ENCODE measurements at regions not wholly inside any gene's neighbourhood (a gene's known extent, or its start where the extent isn't known, plus 50 kb on each side); places are given as distances from the start of the nearest gene placed in this dataset.

- intact Hi-C loops (cut with micrococcal nuclease; ENCODE audit: unreplicated experiment): no loop called here
- BruUV-seq (replicated peaks): no TSS peak
- H3K4me3 ChIP-seq (ENCODE audit: low read depth, low read length, poor library complexity, severe bottlenecking): no peak overlapping the region
- no peak overlapping the region for H3K27ac ChIP-seq (ENCODE audit: low read depth, low read length, poor library complexity, severe bottlenecking)
- CTCF ChIA-PET: no interaction called here
- TF ChIP-seq EZH2 (IDR thresholded peaks at IDR 0.05; ENCODE audit: borderline replicate concordance, low read depth, low read length, poor library complexity, severe bottlenecking) (no peak), CTCF (conservative IDR thresholded peaks at IDR 0.05; ENCODE audit: low read depth, low read length) (no peak)
- H3K4me1 ChIP-seq (ENCODE audit: insufficient read depth, low read length, poor library complexity, severe bottlenecking): peaks cover 9% of the 10 kb centered on the region
- DNase-seq (ENCODE audit: low spot score): no peak
- POLR2A ChIA-PET (ENCODE audit: low non-redundant PET): no interaction called here
- H3K36me3 ChIP-seq (ENCODE audit: insufficient read depth, low read length, poor library complexity, severe bottlenecking): no peaks in the 10 kb centered on the region
- H3K9me3 ChIP-seq (ENCODE audit: low read depth, low read length, poor library complexity, severe bottlenecking): no peaks in the 10 kb centered on the region
- H3K27me3 ChIP-seq (replicated peaks; ENCODE audit: insufficient read depth, low read depth, low read length, poor library complexity): no peaks in the 10 kb centered on the region
Measured at GRCh38 chr13:30148171-30148754, 159.1 kb downstream of the KATNAL1 start.

GRCh38 chr13:30147421-30147820, 159.9 kb downstream of the KATNAL1 start:
- POLR2A ChIA-PET (ENCODE audit: low non-redundant PET): no interaction called here
- Histone ChIP-seq H3K36me3 (ENCODE audit: insufficient read depth, low read length, poor library complexity, severe bottlenecking) (no peaks in the 10 kb centered on the region), H3K9me3 (ENCODE audit: low read depth, low read length, poor library complexity, severe bottlenecking) (no peaks in the 10 kb centered on the region), H3K4me3 (ENCODE audit: low read depth, low read length, poor library complexity, severe bottlenecking) (no peak overlapping the region), H3K27ac (ENCODE audit: low read depth, low read length, poor library complexity, severe bottlenecking) (no peak overlapping the region), H3K27me3 (replicated peaks; ENCODE audit: insufficient read depth, low read depth, low read length, poor library complexity) (no peaks in the 10 kb centered on the region), H3K4me1 (ENCODE audit: insufficient read depth, low read length, poor library complexity, severe bottlenecking) (peaks cover 17% of the 10 kb centered on the region)
- TF ChIP-seq EZH2 (IDR thresholded peaks at IDR 0.05; ENCODE audit: borderline replicate concordance, low read depth, low read length, poor library complexity, severe bottlenecking): no peak
- TF ChIP-seq CTCF (conservative IDR thresholded peaks at IDR 0.05; ENCODE audit: low read depth, low read length): no peak
- CTCF ChIA-PET: no interaction called here
- intact Hi-C loops (cut with micrococcal nuclease; ENCODE audit: unreplicated experiment): no loop called here
- DNase-seq (ENCODE audit: low spot score): no peak
- BruUV-seq (replicated peaks): no TSS peak

GRCh38 chr13:30147015-30147414, 160.3 kb downstream of the KATNAL1 start:
- TF ChIP-seq EZH2 (IDR thresholded peaks at IDR 0.05; ENCODE audit: borderline replicate concordance, low read depth, low read length, poor library complexity, severe bottlenecking) (no peak), CTCF (conservative IDR thresholded peaks at IDR 0.05; ENCODE audit: low read depth, low read length) (no peak)
- intact Hi-C loops (cut with micrococcal nuclease; ENCODE audit: unreplicated experiment): no loop called here
- Histone ChIP-seq H3K27me3 (replicated peaks; ENCODE audit: insufficient read depth, low read depth, low read length, poor library complexity) (no peaks in the 10 kb centered on the region), H3K9me3 (ENCODE audit: low read depth, low read length, poor library complexity, severe bottlenecking) (no peaks in the 10 kb centered on the region), H3K36me3 (ENCODE audit: insufficient read depth, low read length, poor library complexity, severe bottlenecking) (no peaks in the 10 kb centered on the region), H3K4me1 (ENCODE audit: insufficient read depth, low read length, poor library complexity, severe bottlenecking) (peaks cover 19% of the 10 kb centered on the region), H3K4me3 (ENCODE audit: low read depth, low read length, poor library complexity, severe bottlenecking) (no peak overlapping the region), H3K27ac (ENCODE audit: low read depth, low read length, poor library complexity, severe bottlenecking) (no peak overlapping the region)
- ChIA-PET POLR2A (ENCODE audit: low non-redundant PET) (no interaction called here), CTCF (no interaction called here)
- no TSS peak for BruUV-seq (replicated peaks)
- DNase-seq (ENCODE audit: low spot score): no peak
